ENCODE measurements at regions not wholly inside any gene's neighbourhood (a gene's known extent, or its start where the extent isn't known, plus 50 kb on each side); places are given as distances from the start of the nearest gene placed in this dataset.
"Not testable (repeated sequence)": the region's sequence is repeated elsewhere in the genome, so short reads cannot be mapped to it uniquely, and the experiment has no call there.

GRCh38 chr15:84547150-84547549 is 53.7 kb upstream of the ZSCAN2 start:
- not testable (repeated sequence) for DNase-seq (ENCODE audit: low spot score)

DNA sequence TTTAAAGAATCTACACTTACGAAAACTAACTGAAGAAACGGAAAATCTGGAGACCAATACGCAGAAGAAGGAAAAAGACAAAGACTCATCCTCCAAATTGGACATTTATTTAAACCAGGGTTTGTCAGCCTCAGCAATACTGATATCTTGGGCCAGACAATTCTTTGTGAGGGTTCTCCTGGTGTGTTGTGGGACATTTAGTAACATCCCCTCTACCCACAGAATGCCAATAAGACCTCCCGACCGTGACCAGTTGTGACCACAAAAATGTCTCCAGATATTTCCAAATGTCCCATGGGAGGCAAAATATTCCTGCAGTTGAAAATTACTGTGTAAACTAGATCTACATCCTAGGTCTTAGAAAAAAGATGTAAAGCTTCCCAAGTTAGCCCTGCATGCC is 50.3 kb upstream of the ZSCAN2 start:
- not testable (repeated sequence) for DNase-seq (ENCODE audit: low spot score)

Data from LoVo (cell line).